Stimulated activated CD4-positive, alpha-beta T cell treated with anti-CD3 and anti-CD28 coated beads, Interleukin-1b, Interleukin-23, amount 100 ng/mL, for 48 hours (primary cell): ENCODE measurements at regions not wholly inside any gene's neighbourhood (a gene's known extent, or its start where the extent isn't known, plus 50 kb on each side); places are given as distances from the start of the nearest gene placed in this dataset.

Experiments
- DNase-seq: peaks from one replicate; pipeline ENCODE4 v3.0.0-alpha.2; 2020

DNA sequence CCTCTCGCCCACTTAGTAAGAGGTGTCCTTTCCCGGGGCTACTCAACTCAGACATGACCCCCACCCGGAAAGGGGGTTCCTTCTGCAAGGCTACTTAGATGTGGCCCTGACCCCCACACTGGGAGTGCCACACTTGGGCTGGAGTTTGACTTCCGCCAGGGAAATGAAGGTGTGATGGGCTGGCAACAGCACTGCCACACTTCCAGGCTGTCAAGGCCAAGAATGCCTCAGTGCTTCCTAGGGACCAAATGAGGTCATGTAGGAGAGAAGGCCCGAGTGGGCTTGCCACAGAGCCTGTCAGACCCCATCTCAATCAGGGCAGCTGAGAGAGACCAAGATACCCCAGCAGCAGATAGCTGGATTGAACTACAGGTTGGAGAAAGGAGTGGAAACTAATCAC lies 55.5 kb downstream of the DRD1 start:
- DNase-seq, result no peak

DNA sequence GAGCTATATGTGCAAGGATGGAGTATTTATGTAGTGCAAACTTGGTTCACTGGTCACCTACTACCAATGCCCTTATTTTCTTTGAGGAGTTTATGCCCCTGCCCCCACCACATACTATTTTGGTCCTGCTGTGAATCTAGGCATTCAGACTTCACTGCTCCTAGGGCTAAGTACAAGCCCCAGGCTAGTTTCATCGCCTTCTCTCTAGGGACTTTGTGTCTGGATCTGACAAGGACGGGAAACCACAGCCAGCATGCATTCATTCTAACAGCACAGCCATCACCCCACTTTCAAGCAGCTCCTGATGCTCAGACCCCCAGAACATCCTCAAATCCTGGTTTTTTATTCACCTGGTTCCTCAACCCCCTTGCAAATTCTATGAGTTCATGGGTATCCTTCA lies 56.8 kb downstream of the DRD1 start:
- DNase-seq, result no peak

DNA sequence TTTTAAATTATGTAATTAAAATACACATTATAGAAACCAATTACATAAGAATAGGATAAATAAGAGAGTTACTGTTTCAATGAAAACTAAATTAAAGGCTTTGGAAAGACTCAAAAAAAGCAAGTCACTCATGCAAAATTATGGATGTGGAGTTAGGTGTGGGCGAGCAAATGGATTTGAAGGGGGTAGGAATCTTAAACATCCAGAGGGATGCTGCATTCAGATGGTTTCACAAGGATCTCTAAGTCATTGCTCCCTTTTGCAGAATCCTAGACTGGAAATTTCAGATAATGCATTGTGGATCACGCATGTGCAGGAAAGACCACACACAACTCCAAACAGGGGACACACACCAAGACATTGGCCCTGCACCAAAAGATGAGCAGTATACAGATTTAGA lies 57.5 kb downstream of the DRD1 start:
- no peak for DNase-seq

DNA sequence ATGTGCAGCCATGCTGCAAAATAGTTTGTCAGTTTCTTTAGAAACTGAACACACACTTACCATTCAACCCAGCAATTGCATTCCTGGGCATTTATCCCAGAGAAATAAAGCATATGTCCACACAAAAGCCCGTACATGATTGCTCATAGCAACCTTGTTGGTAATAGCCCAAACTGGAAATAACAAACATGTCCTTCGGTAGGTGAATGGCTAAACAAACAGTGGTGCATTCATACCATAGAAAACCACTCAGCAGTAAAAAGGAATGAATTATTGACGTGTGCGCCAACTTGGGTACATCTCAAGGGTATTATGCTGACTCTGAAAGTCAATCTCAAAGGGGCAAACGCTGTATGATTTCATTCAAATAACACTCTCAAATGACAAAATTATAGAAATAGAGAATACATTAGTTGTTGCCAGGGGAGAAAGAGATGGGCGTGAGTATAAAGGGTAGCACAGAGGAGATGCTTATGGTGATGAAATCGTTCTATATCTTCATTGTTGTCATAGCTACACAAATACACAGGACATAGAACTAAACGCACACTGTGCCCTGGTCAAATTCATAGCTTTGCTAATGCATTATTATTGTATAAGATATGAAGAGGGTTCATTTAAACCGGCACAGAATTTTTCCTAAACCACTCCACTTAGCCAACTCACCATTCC lies 58.2 kb downstream of the DRD1 start:
- DNase-seq, result no peak

DNA sequence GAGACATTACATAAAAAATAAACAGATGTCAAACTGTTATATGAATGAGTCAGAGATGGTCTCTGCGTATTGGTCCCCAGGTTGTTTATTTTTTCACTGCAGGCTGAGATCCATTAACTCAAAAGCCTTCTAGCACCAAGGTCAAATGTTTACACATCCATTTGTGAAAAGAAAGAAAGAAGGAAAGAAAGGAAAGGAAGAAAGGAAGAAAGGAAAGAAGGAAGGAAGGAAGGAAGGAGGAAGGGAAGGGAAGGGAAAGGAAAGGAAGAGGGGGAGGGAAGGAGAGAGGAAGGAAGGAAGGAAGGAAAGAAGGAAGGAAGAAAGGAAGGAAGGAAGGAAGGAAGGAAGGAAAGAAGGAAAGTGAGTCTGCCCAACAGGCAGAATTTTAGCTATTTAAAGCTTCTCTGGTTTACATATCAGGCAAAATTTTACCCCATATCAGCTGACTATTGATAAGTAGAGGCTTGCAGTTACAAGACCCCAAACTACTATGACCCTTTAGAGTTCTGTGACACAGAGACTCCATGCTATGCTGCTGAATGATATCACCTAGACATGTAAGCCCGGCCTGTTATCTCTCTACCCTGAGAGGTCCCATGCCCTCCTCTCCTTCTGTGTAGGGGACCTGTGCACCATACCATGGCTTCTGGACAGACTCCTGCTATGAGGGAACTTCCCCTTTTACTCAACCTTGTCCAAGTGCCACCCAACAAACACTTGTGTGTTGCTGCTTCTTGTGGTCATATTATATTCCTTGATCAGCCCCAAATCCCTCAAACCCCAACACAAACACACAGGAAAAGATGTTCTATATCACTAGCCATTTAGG lies 59.0 kb downstream of the DRD1 start:
- DNase-seq, result no peak

DNA sequence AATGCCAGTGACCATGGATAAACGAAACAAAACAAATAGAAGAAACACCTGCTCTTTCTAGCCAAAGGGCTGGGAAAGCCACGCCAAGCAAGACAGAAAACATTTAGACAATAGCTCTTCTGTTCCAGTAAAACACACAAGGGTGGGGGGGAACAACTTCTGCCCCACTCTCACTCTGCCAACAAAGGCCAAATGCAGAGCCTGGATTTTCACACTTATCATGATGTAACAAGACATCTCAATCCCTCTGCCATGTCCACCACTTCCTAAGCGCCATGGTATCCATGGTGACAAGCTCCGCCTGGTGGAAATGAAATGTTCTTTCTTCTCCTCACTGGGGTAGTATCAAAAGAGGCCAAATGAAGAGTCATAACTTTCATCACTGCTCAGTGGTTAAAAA lies 60.6 kb downstream of the DRD1 start:
- DNase-seq, result no peak

DNA sequence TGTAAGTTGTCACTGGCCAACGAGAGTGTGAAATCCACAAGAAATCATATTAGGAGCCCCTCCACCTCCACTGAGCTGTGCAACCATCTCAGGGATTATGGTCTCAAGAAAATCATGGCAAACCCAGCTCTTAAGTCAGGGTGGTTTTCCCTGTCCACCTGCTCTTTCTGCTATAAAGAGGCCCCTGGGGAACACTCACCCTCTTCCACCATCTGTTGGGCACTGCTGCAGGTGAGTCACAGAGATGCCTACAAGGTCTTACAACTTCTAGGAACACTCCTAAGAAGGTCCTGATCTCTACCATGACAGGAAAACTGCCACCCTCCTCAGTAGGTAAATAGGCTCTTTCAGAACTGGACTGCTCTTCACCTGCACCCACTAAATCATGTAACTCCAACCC lies 61.8 kb downstream of the DRD1 start:
- no peak for DNase-seq

DNA sequence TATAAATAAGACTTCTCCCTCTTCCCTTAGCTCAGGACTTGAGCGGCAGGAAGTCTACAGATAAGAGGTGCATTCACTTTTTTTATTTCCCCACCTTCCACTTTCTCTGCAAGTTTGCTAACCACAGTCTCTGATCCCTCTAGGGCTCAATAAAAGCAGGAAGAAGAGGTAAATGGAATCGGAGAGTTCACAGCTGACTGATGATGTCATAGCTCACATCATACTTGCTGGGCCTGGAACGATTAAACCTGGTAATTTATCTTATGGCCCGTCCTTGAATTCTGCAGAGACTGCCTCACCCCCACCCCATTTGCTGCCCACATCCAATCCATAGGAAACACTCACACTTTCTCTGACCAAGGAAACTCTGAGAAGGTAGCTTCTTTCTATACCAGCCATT lies 62.9 kb downstream of the DRD1 start:
- DNase-seq, result no peak

DNA sequence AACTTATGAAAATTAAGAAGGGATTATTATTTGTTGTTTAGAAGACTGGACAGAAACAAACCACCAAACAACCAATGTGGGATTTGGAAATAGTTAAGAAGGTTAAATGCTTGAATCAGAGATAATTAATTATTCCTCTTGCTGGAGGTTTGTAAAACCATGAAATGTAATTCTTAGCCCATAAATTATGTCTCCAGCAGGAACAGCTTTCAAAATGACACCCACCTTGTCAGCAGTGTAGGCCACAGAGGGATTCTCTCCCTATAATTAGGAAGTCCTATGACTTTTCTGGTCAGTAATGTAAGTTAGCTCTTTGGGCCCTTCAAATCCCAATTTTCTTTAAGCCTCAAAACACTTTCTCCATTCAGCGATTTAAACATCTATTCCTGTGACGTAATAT lies 63.3 kb downstream of the DRD1 start:
- DNase-seq, result no peak

DNA sequence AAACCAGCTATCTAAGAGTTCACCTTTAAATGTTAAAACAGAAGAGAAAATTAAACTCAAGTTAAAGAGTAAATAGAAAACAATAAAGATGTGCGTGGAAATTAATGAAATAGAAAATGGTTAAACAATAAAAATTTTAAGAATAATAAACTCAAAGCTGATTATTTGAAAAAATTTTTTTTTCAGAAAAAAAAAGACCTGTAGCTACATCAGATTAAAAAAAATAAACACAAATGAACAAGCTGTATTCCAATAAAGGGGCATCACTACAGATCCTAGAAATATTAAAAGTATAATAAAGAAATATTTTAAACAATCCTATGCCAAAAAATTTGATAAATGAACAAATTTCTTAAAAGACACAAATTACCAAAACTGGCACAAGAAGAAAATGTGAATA lies 64.1 kb downstream of the DRD1 start:
- DNase-seq, result no peak

DNA sequence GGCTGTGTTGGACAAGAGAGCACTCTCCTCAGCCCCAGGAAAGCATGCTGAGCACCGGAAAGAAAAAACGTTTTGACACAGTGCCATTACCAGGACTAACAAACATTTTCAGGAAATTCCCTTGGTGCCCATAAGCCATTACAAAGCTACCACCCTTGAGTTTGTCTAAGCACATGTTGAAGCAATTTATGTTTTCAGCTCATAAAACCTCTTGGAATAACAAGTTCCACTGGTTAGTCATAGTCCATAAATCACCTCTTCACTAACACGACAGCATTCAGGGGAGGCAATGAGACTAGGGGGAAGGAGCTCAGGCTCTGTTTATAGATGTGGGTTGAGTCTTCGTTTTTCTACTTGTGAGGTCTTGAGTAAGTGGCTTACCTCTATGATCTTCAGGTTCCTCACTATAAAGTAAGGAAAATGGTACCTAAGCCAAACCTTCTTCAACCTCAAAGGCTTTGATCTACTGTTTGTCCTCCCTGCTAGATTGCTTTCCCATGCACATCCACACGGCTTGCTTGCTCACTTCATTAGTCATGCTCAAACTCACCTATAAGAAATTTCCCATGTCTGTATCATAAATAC lies 65.4 kb downstream of the DRD1 start:
- no peak for DNase-seq

DNA sequence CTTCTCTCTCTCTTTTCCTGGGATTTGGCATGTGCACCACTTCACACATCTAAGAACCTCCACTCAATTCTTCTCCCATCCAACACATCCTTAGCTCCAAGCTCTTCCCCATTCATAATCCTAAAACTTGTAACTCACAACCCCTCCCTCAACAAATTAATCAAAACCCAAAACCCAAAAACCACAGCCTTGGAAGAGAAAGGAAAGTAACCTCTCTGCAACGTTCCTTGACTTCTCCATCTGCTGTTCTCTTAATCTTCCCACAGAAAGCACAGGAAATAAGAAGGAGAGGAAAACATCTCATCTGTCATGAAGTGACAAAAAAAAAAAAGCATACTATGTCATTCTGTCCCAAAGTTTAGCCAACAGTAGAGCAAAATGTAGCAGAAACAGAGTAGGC lies 66.2 kb downstream of the DRD1 start:
- no peak for DNase-seq

DNA sequence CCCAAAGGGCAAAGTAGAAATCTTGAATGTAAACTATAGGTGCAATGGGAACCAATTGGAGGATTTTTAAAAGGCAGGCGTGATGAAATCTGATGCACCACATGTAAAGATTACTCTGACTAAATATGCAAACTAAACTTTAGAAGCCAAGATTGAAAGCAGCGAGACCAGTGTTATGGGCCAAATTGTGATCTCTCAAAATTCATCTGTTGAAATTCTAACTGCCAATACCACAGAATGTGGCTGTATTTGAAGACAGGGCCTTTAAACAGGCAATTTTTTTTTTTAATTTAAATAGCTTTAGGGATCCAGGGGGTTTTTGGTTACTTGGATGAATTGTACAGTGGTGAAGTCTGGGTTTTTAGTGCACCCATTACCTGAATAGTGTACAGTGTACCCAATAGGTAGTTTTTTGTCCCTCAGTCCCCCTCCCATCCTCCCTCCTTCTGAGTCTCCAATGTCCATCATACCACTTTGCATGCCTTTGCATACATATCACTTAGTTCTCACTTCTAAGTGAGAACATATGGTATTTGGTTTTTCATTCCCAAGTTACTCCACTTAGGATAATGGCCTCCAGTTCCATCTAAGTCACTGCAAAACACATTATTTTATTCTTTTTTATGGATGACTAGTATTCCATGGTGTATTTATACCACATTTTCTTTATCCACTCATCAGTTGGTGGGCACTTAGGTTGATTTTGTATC lies 69.7 kb downstream of the DRD1 start:
- DNase-seq, result no peak

DNA sequence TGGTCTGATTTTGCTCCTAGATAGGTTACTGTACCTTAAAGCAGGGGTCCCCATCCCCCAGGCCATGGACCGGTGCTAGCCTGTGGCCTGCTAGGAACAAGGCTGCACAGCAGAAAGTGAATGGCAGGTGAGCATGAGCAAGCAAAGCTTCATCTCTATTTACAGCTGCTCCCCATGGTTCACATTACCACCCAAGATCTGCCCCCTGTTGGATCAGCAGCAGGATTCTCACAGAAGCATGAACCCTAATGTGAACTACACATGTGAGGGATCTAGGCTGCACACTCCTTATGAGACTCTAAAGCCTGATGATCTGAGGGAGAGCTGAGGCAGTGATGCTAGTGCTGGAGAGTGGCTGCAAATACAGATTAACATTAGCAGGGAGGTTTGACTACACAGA lies 78.1 kb downstream of the DRD1 start:
- DNase-seq, result no peak

DNA sequence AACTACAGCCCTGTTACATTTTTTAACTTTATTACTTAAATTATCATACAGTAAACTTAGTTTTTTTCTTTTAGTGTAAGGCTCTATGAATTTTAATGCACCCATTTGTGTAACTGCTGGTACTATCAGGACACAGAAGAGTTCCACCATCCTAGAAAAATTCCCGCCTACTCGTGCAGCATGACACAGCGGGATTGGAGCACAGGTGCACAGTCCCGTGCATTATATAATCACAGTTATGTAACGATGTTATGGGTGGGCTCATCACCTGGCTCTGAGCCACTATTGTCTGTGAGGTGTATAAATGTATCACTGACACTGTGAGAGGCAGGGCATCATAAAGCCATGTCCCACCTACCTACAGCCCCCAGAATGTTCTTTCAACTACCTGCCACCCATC lies 80.7 kb downstream of the DRD1 start:
- DNase-seq, result no peak

DNA sequence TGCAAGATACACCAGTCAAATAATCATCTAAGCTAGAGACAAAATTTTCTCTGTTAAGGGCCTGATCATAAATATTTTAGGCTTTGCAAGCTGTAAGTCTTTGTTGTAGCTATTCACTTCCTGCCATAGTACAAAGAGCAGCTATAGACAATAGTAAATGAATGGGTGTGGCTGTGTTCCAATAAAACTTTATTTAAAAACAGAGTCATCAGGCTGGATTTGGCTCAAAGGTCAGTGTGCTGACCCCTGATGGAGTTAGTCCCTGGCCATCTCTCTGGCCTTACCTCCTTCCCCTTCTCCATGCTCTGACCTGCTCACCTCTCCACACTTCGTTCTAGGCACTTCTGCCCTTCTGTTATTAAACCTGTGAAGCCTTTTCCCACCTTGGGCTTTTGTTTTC lies 86.0 kb downstream of the DRD1 start:
- DNase-seq, result no peak

DNA sequence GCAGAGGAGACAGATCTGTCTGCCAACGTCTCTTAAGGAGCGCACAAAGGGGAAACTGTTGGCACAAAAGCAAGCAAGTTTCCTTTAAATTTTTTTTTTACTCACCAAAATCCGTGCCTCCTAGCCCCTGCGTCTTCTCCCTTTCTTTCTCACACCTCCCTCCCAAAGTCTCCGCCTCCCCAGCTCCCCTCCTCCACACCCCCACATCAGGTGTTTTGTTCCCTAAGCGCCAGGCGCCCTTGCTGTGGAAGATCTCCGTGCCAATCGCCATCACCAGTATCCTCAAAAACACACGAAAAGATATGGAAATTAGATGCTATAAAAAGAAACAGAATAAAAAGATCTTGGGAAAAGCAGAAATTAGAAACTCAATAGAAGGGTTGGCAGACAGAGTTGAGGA lies 87.6 kb downstream of the DRD1 start:
- DNase-seq, result no peak

DNA sequence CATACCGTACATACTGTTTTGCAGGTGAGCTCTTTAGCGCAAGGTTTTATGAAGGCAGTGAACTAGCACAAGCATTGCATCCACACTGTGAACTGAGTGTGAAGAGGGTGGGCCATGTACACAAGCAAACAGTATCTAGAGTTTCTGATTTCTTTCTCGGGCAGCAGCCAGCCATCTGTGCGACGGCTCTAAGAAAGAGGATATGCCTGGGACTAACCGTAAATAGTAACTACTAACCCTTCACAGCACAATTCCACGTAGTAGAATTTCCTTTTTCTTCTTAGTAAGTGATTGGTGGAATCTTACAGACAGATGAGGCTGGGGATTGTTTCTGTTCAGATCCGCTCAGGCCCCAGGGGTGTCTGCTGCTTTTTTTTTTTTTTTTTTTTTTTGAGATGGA lies 89.0 kb downstream of the DRD1 start:
- no peak for DNase-seq

DNA sequence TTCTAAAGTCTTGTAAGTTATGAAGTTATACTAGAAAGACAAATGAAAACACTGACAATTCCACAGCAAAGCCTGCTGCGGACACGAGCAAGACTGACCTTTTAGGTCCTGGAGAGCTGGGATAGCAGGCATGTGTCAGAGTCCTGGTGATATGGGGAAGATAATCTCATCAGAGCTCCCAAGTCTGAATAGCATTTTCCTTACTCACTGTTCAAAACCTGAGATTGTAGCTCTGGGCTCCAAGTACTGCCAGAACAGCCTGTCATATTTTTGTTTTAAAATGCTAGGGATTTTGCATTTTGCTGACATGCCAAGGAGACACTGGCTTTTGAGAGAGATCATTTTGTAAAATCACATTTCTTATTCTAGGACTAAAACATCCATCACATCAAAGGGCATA lies 90.1 kb downstream of the DRD1 start:
- DNase-seq, result no peak

DNA sequence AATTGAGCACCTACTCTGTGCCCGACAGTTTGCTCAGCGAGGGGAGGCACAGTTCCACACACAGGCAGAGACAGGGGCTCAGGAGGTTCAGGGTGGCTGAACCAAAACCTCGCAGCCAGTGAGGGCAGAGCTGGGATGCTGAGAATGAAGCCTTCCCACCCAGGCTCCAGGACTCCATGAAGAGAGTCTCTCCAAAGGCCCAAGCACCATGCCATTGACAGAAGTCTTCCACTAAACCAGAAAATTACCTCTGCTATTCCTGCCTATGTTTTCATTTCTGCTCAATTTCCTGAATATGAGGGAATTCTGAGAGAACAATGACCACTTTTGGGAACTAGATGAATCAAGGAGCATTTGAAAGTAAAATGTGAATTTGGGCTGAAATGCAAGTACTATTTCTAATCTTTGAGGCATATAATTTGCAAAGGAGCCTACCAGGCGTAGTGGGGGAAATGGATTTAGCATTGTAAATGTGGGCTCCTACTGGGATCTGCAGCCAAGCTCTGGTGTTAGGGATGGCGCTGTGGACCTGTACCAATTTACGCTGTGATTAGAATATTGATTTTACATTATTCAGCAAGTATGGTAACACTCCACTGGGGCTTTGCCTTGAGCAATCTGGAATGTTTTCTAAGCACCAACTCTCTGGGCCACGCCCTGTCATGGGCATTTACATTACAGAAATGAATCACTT lies 91.9 kb downstream of the DRD1 start:
- no peak for DNase-seq

DNA sequence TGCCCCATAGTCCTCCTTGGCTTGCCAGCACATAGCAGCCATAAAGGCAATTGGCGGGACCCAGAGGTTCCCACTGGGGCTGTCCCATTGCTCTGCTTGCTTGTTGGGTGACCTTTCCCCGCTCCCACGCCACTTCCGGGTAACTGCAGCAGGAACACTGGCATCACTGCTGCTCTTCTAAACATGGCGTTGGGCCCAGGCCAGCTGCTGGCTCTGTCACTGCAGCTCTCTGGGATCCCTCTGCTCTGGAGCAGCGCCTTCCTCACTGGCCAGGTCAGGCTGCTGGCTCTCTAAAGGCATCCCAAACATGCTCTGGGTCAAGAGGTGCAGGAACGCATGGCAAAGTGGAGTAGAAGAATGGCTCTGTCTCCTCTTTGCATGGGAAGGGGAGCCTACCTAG lies 92.9 kb downstream of the DRD1 start:
- DNase-seq, result no peak

DNA sequence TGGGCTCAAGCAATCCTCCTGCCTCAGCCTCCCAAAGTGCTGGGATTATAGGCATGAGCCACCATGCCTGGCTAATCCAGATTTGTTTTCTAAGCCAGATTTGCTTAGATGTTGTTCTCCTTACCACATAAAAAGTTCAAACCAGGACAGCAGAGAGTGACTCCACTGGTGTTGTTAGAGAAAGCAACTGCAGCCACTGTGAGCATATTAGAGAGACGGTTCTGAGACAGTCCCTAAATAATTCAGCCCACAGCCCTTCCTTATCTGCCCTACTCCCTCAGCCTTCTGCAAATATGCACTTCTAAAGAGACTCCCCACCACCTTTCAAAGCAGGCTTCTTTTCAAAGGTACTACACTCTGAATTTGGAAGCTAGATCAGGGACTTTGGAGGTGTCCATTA lies 96.1 kb downstream of the DRD1 start:
- DNase-seq, result no peak

DNA sequence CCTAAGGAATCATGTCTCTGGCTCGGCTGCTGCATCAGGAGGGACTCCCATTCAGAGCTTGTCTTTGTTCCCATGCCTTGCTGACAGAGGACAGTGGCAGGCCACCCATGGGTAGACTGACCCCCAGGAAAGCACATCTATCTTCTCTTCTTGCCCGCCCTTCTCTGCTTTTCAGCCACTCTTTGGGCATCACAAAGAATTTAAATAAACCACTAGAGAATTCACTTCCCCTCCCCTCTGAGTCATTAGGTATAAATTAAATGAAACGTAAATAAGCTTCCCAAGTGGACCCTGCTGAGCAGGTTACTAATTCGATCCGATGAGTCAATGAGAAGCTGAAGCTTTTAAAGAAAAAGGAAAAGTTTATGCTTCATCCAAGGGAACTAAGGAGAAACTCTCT lies 97.0 kb downstream of the DRD1 start:
- DNase-seq, result no peak
